ENCODE measurements at regions not wholly inside any gene's neighbourhood (a gene's known extent, or its start where the extent isn't known, plus 50 kb on each side); places are given as distances from the start of the nearest gene placed in this dataset.

- TF ChIP-seq CTCF (conservative IDR thresholded peaks at IDR 0.05; ENCODE audit: low read depth, low read length), result no peak
- no peak for TF ChIP-seq EZH2 (IDR thresholded peaks at IDR 0.05; ENCODE audit: borderline replicate concordance, low read depth, low read length, poor library complexity, severe bottlenecking)
Measured at GRCh38 chr20:52675375-52675774, 296.8 kb upstream of the TSHZ2 start.
